Vagina (tissue), 2 donors: ENCODE measurements at regions not wholly inside any gene's neighbourhood (a gene's known extent, or its start where the extent isn't known, plus 50 kb on each side); places are given as distances from the start of the nearest gene placed in this dataset.
"Not testable (repeated sequence)": the region's sequence is repeated elsewhere in the genome, so short reads cannot be mapped to it uniquely, and the experiment has no call there.

Experiments
- DNase-seq, 2 donors: peaks; one replicate each; pipeline ENCODE4 v3.0.0-alpha.2; 2017; ENCODE audit errors: extremely low spot score in 2 of 2
- H3K27ac ChIP-seq: fragments of 200-600 bp; sonication (generic); one replicate; pipeline ENCODE4 v1.5.1; 2019
- H3K27me3 ChIP-seq: fragments of 200-600 bp; sonication (generic); one replicate; pipeline ENCODE4 v1.5.1; 2019
- H3K36me3 ChIP-seq, 2 donors: fragments of 200-600 bp; sonication (generic); one replicate each; pipeline ENCODE4 v1.5.1; 2017 to 2019
- H3K4me1 ChIP-seq: fragments of 200-600 bp; sonication (generic); one replicate; pipeline ENCODE4 v1.5.1; 2019
- H3K4me3 ChIP-seq, 2 donors: fragments of 200-600 bp; sonication (generic); 1 replicate in 1 of 2; 2 replicates in 1 of 2; pipeline ENCODE4 v1.5.1; 2016 to 2019
- H3K9me3 ChIP-seq: fragments of 200-600 bp; sonication (generic); one replicate; pipeline ENCODE4 v1.5.1; 2019
- CTCF ChIP-seq, 3 experiments: fragments of 450-650 bp in 2 of 3; fragments of 200-600 bp in 1 of 3; sonication (generic) in 1 of 3; IDR thresholded peaks; one replicate each; pipeline ENCODE4 v1.5.1; 2017 to 2019; ENCODE audit warnings: antibody characterized with exemption in 3 of 3, mild to moderate bottlenecking in 2 of 3, moderate library complexity in 2 of 3
- POLR2A ChIP-seq, 2 donors: fragments of 450-650 bp; IDR thresholded peaks; one replicate each; pipeline ENCODE4 v1.6.1; 2017; ENCODE audit warnings: antibody characterized with exemption in 2 of 2, mild to moderate bottlenecking in 2 of 2, moderate library complexity in 2 of 2
- POLR2AphosphoS5 ChIP-seq, 2 donors: sonication (generic); formaldehyde crosslinking; IDR thresholded peaks; one replicate each; pipeline ENCODE4 v1.9.0; 2017; ENCODE audit warnings: antibody characterized with exemption in 2 of 2, mild to moderate bottlenecking in 2 of 2, low read depth in 1 of 2; ENCODE audit not compliant: insufficient read depth in 1 of 2
- intact Hi-C: fragments of 100-400 bp; cut with DNase I; formaldehyde crosslinking; loops from one replicate; pipeline ENCODE4 v1.15.1; 2023

GRCh38 chr1:81738875-81739274 lies 61.9 kb upstream of the ADGRL2 start:
- no peak for DNase-seq
- no peak for TF ChIP-seq POLR2A (IDR thresholded peaks at IDR 0.05)
- intact Hi-C loops: no loop called here
- H3K27ac ChIP-seq: no peak overlapping the region
- H3K27me3 ChIP-seq: no peaks in the 10 kb centered on the region
- no peaks in the 10 kb centered on the region for H3K36me3 ChIP-seq
- H3K9me3 ChIP-seq: no peaks in the 10 kb centered on the region
- H3K4me3 ChIP-seq: no peak overlapping the region
- H3K4me1 ChIP-seq: no peaks in the 10 kb centered on the region

- no peaks in the 10 kb centered on the region for H3K4me1 ChIP-seq
- no peak overlapping the region for H3K4me3 ChIP-seq
- no peaks in the 10 kb centered on the region for H3K9me3 ChIP-seq
- H3K36me3 ChIP-seq: no peaks in the 10 kb centered on the region
- no peak for TF ChIP-seq POLR2A (IDR thresholded peaks at IDR 0.05)
- no peak for TF ChIP-seq POLR2AphosphoS5 (IDR thresholded peaks at IDR 0.05; ENCODE audit: insufficient read depth in 1 of 2, low read depth in 1 of 2)
- TF ChIP-seq CTCF (IDR thresholded peaks at IDR 0.05): no peak
- no peak overlapping the region for H3K27ac ChIP-seq
- H3K27me3 ChIP-seq: no peaks in the 10 kb centered on the region
- intact Hi-C loops: no loop called here
- DNase-seq: no peak
Measured at GRCh38 chr1:81733480-81733879, 67.3 kb upstream of the ADGRL2 start.

GRCh38 chr1:81731989-81732388 lies 68.7 kb upstream of the ADGRL2 start:
- Histone ChIP-seq H3K4me3 (no peak overlapping the region), H3K27me3 (no peaks in the 10 kb centered on the region), H3K36me3 (no peaks in the 10 kb centered on the region), H3K4me1 (no peaks in the 10 kb centered on the region), H3K9me3 (no peaks in the 10 kb centered on the region), H3K27ac (no peak overlapping the region)
- DNase-seq: no peak
- intact Hi-C loops: no loop called here
- TF ChIP-seq POLR2AphosphoS5 (IDR thresholded peaks at IDR 0.05; ENCODE audit: insufficient read depth in 1 of 2, low read depth in 1 of 2) (no peak), CTCF (IDR thresholded peaks at IDR 0.05) (no peak), POLR2A (IDR thresholded peaks at IDR 0.05) (no peak)

- H3K4me1 ChIP-seq: no peaks in the 10 kb centered on the region
- no peak for TF ChIP-seq POLR2A (IDR thresholded peaks at IDR 0.05)
- intact Hi-C loops: no loop called here
Measured at GRCh38 chr1:81730881-81731280, 69.9 kb upstream of the ADGRL2 start.

GRCh38 chr1:81730299-81730698 lies 70.4 kb upstream of the ADGRL2 start:
- DNase-seq, H3K36me3 ChIP-seq, H3K4me1 ChIP-seq, H3K27me3 ChIP-seq, H3K9me3 ChIP-seq, H3K4me3 ChIP-seq, H3K27ac ChIP-seq, intact Hi-C loops: not testable (repeated sequence)

More at GRCh38 chr1:81730881-81731280, 69.9 kb upstream of the ADGRL2 start:
- Histone ChIP-seq H3K27ac (no peak overlapping the region), H3K9me3 (no peaks in the 10 kb centered on the region), H3K27me3 (no peaks in the 10 kb centered on the region), H3K36me3 (no peaks in the 10 kb centered on the region), H3K4me3 (no peak overlapping the region)
- no peak for DNase-seq

- no peak for TF ChIP-seq CTCF (IDR thresholded peaks at IDR 0.05)
- no peak for TF ChIP-seq POLR2AphosphoS5 (IDR thresholded peaks at IDR 0.05; ENCODE audit: insufficient read depth in 1 of 2, low read depth in 1 of 2)
- TF ChIP-seq POLR2A (IDR thresholded peaks at IDR 0.05): no peak
- H3K36me3 ChIP-seq: no peaks in the 10 kb centered on the region
- intact Hi-C loops: no loop called here
- H3K9me3 ChIP-seq: no peaks in the 10 kb centered on the region
- DNase-seq: no peak
- no peak overlapping the region for H3K27ac ChIP-seq
- H3K27me3 ChIP-seq: no peaks in the 10 kb centered on the region
- no peak overlapping the region for H3K4me3 ChIP-seq
- no peaks in the 10 kb centered on the region for H3K4me1 ChIP-seq
Measured at GRCh38 chr1:81729818-81730217, 70.9 kb upstream of the ADGRL2 start.

- no peak for TF ChIP-seq POLR2AphosphoS5 (IDR thresholded peaks at IDR 0.05; ENCODE audit: insufficient read depth in 1 of 2, low read depth in 1 of 2)
- no peak for TF ChIP-seq CTCF (IDR thresholded peaks at IDR 0.05)
- no peak for TF ChIP-seq POLR2A (IDR thresholded peaks at IDR 0.05)
- no peaks in the 10 kb centered on the region for H3K36me3 ChIP-seq
- H3K27me3 ChIP-seq: no peaks in the 10 kb centered on the region
- no peak overlapping the region for H3K4me3 ChIP-seq
- no peak overlapping the region for H3K27ac ChIP-seq
- no peak for DNase-seq
- H3K4me1 ChIP-seq: no peaks in the 10 kb centered on the region
- intact Hi-C loops: no loop called here
- no peaks in the 10 kb centered on the region for H3K9me3 ChIP-seq
Measured at GRCh38 chr1:81729239-81729638, 71.5 kb upstream of the ADGRL2 start.
